ENCODE measurements at regions not wholly inside any gene's neighbourhood (a gene's known extent, or its start where the extent isn't known, plus 50 kb on each side); places are given as distances from the start of the nearest gene placed in this dataset.

GRCh38 chr2:63741884-63742579 lies 99.7 kb upstream of the UGP2 start:
- Histone ChIP-seq H3K27me3 (replicated peaks in 1 of 2; ENCODE audit: control insufficient read depth in 2 of 2, insufficient read depth in 2 of 2, low read length in 1 of 2) (no peaks in the 10 kb centered on the region; a peak in 1 of 4 replicates), H3K36me3 (ENCODE audit: control insufficient read depth in 2 of 2, insufficient read depth in 2 of 2, low read length in 1 of 2) (no peaks in the 10 kb centered on the region), H4K20me1 (ENCODE audit: control insufficient read depth, insufficient read depth) (no peaks in the 10 kb centered on the region), H3K4me1 (ENCODE audit: control insufficient read depth, insufficient read depth, low read length) (no peaks in the 10 kb centered on the region), H3K27ac (ENCODE audit: control insufficient read depth, insufficient read depth) (no peak overlapping the region), H3K9ac (ENCODE audit: control insufficient read depth, insufficient read depth, low read length) (no peak overlapping the region), H3K79me2 (ENCODE audit: control insufficient read depth, insufficient read depth, low read length) (no peaks in the 10 kb centered on the region), H2AFZ (ENCODE audit: control insufficient read depth, low read depth, low read length) (no peak overlapping the region), H3K4me2 (ENCODE audit: control insufficient read depth, insufficient read depth) (no peak overlapping the region), H3K9me3 (replicated peaks; ENCODE audit: control insufficient read depth, insufficient read depth, low read length) (no peaks in the 10 kb centered on the region; the same call in 2 of the 3 replicates), H3K4me3 (no peak overlapping the region)
- in situ Hi-C loops (cut with MboI) (no loop called here), intact Hi-C loops (cut with micrococcal nuclease; ENCODE audit: unreplicated experiment) (no loop called here)
- ChIA-PET SMC1A (ENCODE audit: uncharacterized antibody, unreplicated experiment) (no interaction called here), RAD21 (ENCODE audit: unreplicated experiment) (no interaction called here), CTCF (no interaction called here), POLR2A (no interaction called here)
- 23% methylated on average over 3 of the region's 3 CpGs for WGBS (ENCODE audit: insufficient coverage, insufficient replicate concordance, low lambda C conversion rate, missing lambda C conversion rate)
- DNase-seq (ENCODE audit: low read depth, low spot score): no peak
- no peak for FAIRE-seq
- BruUV-seq (replicated peaks): no TSS peak
- ATAC-seq: no peak
- TF ChIP-seq POLR2AphosphoS2 (IDR thresholded peaks at IDR 0.05; ENCODE audit: low read depth, low read length) (no peak), KDM1A (IDR thresholded peaks at IDR 0.05; ENCODE audit: borderline replicate concordance) (no peak), HDGF (IDR thresholded peaks at IDR 0.05) (no peak), ZZZ3 (IDR thresholded peaks at IDR 0.05; ENCODE audit: control insufficient read depth, insufficient read length, low read depth) (no peak), ATF3 (IDR thresholded peaks at IDR 0.05; ENCODE audit: borderline replicate concordance, extremely low read depth, low read depth, low read length) (no peak), HDAC6 (IDR thresholded peaks at IDR 0.05; ENCODE audit: unreplicated experiment) (no peak)

GRCh38 chr2:63742580-63742976 lies 99.1 kb upstream of the UGP2 start:
- Histone ChIP-seq H3K27me3 (replicated peaks in 1 of 2; ENCODE audit: control insufficient read depth in 2 of 2, insufficient read depth in 2 of 2, low read length in 1 of 2) (no peaks in the 10 kb centered on the region; a peak in 1 of 4 replicates), H3K9ac (ENCODE audit: control insufficient read depth, insufficient read depth, low read length) (no peak overlapping the region), H2AFZ (ENCODE audit: control insufficient read depth, low read depth, low read length) (no peak overlapping the region), H3K4me1 (ENCODE audit: control insufficient read depth, insufficient read depth, low read length) (no peaks in the 10 kb centered on the region), H3K4me3 (no peak overlapping the region), H3K79me2 (ENCODE audit: control insufficient read depth, insufficient read depth, low read length) (no peaks in the 10 kb centered on the region), H3K36me3 (ENCODE audit: control insufficient read depth in 2 of 2, insufficient read depth in 2 of 2, low read length in 1 of 2) (no peaks in the 10 kb centered on the region), H3K27ac (ENCODE audit: control insufficient read depth, insufficient read depth) (no peak overlapping the region), H3K4me2 (ENCODE audit: control insufficient read depth, insufficient read depth) (no peak overlapping the region), H4K20me1 (ENCODE audit: control insufficient read depth, insufficient read depth) (no peaks in the 10 kb centered on the region), H3K9me3 (replicated peaks; ENCODE audit: control insufficient read depth, insufficient read depth, low read length) (no peaks in the 10 kb centered on the region; the same call in 2 of the 3 replicates)
- ChIA-PET POLR2A (no interaction called here), CTCF (no interaction called here), RAD21 (ENCODE audit: unreplicated experiment) (no interaction called here), SMC1A (ENCODE audit: uncharacterized antibody, unreplicated experiment) (no interaction called here)
- no peak for FAIRE-seq
- WGBS (ENCODE audit: insufficient coverage, insufficient replicate concordance, low lambda C conversion rate, missing lambda C conversion rate): 51% methylated on average over 5 of the region's 5 CpGs
- no peak for ATAC-seq
- BruUV-seq (replicated peaks): no TSS peak
- intact Hi-C loops (cut with micrococcal nuclease; ENCODE audit: unreplicated experiment): no loop called here
- DNase-seq (ENCODE audit: low read depth, low spot score): no peak
- in situ Hi-C loops (cut with MboI): no loop called here
- TF ChIP-seq SMAD5 (IDR thresholded peaks at IDR 0.05; ENCODE audit: low read depth) (no peak), GABPA (IDR thresholded peaks at IDR 0.05; ENCODE audit: low read depth) (no peak), MTA2 (IDR thresholded peaks at IDR 0.05; ENCODE audit: low read depth) (no peak), NFYA (IDR thresholded peaks at IDR 0.05; ENCODE audit: borderline replicate concordance, low read depth, low read length) (no peak), RAD21 (IDR thresholded peaks at IDR 0.05; ENCODE audit: insufficient read depth, low read depth, low read length) (no peak), POLR2AphosphoS2 (IDR thresholded peaks at IDR 0.05; ENCODE audit: low read depth, low read length) (no peak), IRF4 (IDR thresholded peaks at IDR 0.05; ENCODE audit: low read depth, low read length) (no peak), NFYB (IDR thresholded peaks at IDR 0.05; ENCODE audit: insufficient read depth, low read depth, low read length) (no peak), BCL3 (IDR thresholded peaks at IDR 0.05; ENCODE audit: borderline replicate concordance, insufficient read depth, low read depth, low read length, poor library complexity, severe bottlenecking) (no peak), MYC (IDR thresholded peaks at IDR 0.05; ENCODE audit: insufficient read depth, insufficient read length, insufficient replicate concordance, low read length, severe bottlenecking) (no peak), HCFC1 (IDR thresholded peaks at IDR 0.05; ENCODE audit: low read length) (no peak)

Measured in GM12878 (cell line).